ENCODE measurements at regions not wholly inside any gene's neighbourhood (a gene's known extent, or its start where the extent isn't known, plus 50 kb on each side); places are given as distances from the start of the nearest gene placed in this dataset.

GRCh38 chr13:76499891-76500290, 386.3 kb downstream of the KCTD12 start:
- DNase-seq, result no peak
- intact Hi-C loops (cut with DNase I; ENCODE audit: low total_unique reads), result no loop called here

GRCh38 chr13:76489274-76489673, 396.9 kb downstream of the KCTD12 start:
- H3K4me1 ChIP-seq, result no peaks in the 10 kb centered on the region
- no peak for DNase-seq
- H3K4me3 ChIP-seq, result no peak overlapping the region
- no peaks in the 10 kb centered on the region for H3K27me3 ChIP-seq
- no peak for TF ChIP-seq POLR2A (IDR thresholded peaks at IDR 0.05)
- TF ChIP-seq CTCF (IDR thresholded peaks at IDR 0.05), result no peak
- H3K9me3 ChIP-seq, result no peaks in the 10 kb centered on the region
- no peaks in the 10 kb centered on the region for H3K36me3 ChIP-seq
- intact Hi-C loops (cut with DNase I; ENCODE audit: low total_unique reads), result no loop called here
- H3K27ac ChIP-seq, result no peak overlapping the region

More at GRCh38 chr13:76499891-76500290, 386.3 kb downstream of the KCTD12 start:
- Histone ChIP-seq H3K36me3 (no peaks in the 10 kb centered on the region), H3K27me3 (no peaks in the 10 kb centered on the region), H3K27ac (no peak overlapping the region), H3K4me1 (no peaks in the 10 kb centered on the region), H3K4me3 (no peak overlapping the region), H3K9me3 (no peaks in the 10 kb centered on the region)
- no peak for TF ChIP-seq CTCF (IDR thresholded peaks at IDR 0.05)
- no peak for TF ChIP-seq POLR2A (IDR thresholded peaks at IDR 0.05)

GRCh38 chr13:76481738-76482137, 404.5 kb downstream of the KCTD12 start:
- Histone ChIP-seq H3K4me1 (no peaks in the 10 kb centered on the region), H3K4me3 (no peak overlapping the region), H3K27me3 (no peaks in the 10 kb centered on the region), H3K9me3 (no peaks in the 10 kb centered on the region), H3K36me3 (no peaks in the 10 kb centered on the region), H3K27ac (no peak overlapping the region)
- intact Hi-C loops (cut with DNase I; ENCODE audit: low total_unique reads), result no loop called here
- TF ChIP-seq POLR2A (IDR thresholded peaks at IDR 0.05) (no peak), CTCF (IDR thresholded peaks at IDR 0.05) (no peak)
- no peak for DNase-seq

- Histone ChIP-seq H3K4me3 (no peak overlapping the region), H3K36me3 (no peaks in the 10 kb centered on the region), H3K27ac (peak overlapping the region in 1 of 2 donors; percentile 1), H3K27me3 (no peaks in the 10 kb centered on the region), H3K9me3 (no peaks in the 10 kb centered on the region), H3K4me1 (no peaks in the 10 kb centered on the region)
- DNase-seq, result no peak
- intact Hi-C loops (cut with DNase I; ENCODE audit: low total_unique reads), result loop anchor here (10.0 kb wide), 1 partner anchor 600 kb away; no protein-coding TSS in a partner anchor
- TF ChIP-seq CTCF (IDR thresholded peaks at IDR 0.05) (no peak), POLR2A (IDR thresholded peaks at IDR 0.05) (no peak)
Observed at GRCh38 chr13:76474966-76475365, 411.2 kb downstream of the KCTD12 start.

GRCh38 chr13:76474356-76474755, 411.8 kb downstream of the KCTD12 start:
- H3K4me1 ChIP-seq, result no peaks in the 10 kb centered on the region
- no peaks in the 10 kb centered on the region for H3K27me3 ChIP-seq
- H3K4me3 ChIP-seq, result no peak overlapping the region
- intact Hi-C loops (cut with DNase I; ENCODE audit: low total_unique reads), result loop anchor here (10.0 kb wide), 1 partner anchor 600 kb away; no protein-coding TSS in a partner anchor
- TF ChIP-seq POLR2A (IDR thresholded peaks at IDR 0.05), result no peak
- TF ChIP-seq CTCF (IDR thresholded peaks at IDR 0.05), result no peak
- no peaks in the 10 kb centered on the region for H3K36me3 ChIP-seq
- H3K9me3 ChIP-seq, result no peaks in the 10 kb centered on the region
- no peak for DNase-seq
- peak overlapping the region in 1 of 2 donors; percentile 1 for H3K27ac ChIP-seq
